ENCODE measurements at regions not wholly inside any gene's neighbourhood (a gene's known extent, or its start where the extent isn't known, plus 50 kb on each side); places are given as distances from the start of the nearest gene placed in this dataset.

GRCh38 chr7:155975490-155975889 is 163.2 kb upstream of the SHH start:
- no peak for TF ChIP-seq EZH2 (IDR thresholded peaks at IDR 0.05; ENCODE audit: insufficient read depth, poor library complexity, severe bottlenecking)
- TF ChIP-seq EZH2phosphoT487 (IDR thresholded peaks at IDR 0.05; ENCODE audit: insufficient read depth, low read depth) = no peak

All from GM23248 (cell line).